GM19395 (cell line): ENCODE measurements at regions not wholly inside any gene's neighbourhood (a gene's known extent, or its start where the extent isn't known, plus 50 kb on each side); places are given as distances from the start of the nearest gene placed in this dataset.
"Not testable (repeated sequence)": the region's sequence is repeated elsewhere in the genome, so short reads cannot be mapped to it uniquely, and the experiment has no call there.

ENCODE experiments used
- ATAC-seq: cut with Tn5 transposase; IDR thresholded peaks from one replicate; pipeline ENCODE4 v1.9.1; 2021; ENCODE audit warnings: mild to moderate bottlenecking, moderate library complexity; ENCODE audit not compliant: unreplicated experiment

GRCh38 chr7:125299003-125299765 is 369.6 kb upstream of the POT1 start:
- ATAC-seq, result no peak

- no peak for ATAC-seq
Measured at GRCh38 chr7:125279961-125280360, 350.3 kb upstream of the POT1 start.

- ATAC-seq, result no peak
Measured at GRCh38 chr7:125278318-125278717, 348.7 kb upstream of the POT1 start.

GRCh38 chr7:125274742-125275141 is 345.1 kb upstream of the POT1 start:
- ATAC-seq, result not testable (repeated sequence)

- not testable (repeated sequence) for ATAC-seq
Measured at GRCh38 chr7:125264174-125264856, 334.7 kb upstream of the POT1 start.

- not testable (repeated sequence) for ATAC-seq
Measured at GRCh38 chr7:125258876-125259417, 329.3 kb upstream of the POT1 start.

- ATAC-seq, result no peak
Measured at GRCh38 chr7:125257617-125258016, 328.0 kb upstream of the POT1 start.

GRCh38 chr7:125256446-125256845 is 326.8 kb upstream of the POT1 start:
- ATAC-seq, result no peak

GRCh38 chr7:125255810-125256209 is 326.2 kb upstream of the POT1 start:
- no peak for ATAC-seq

- no peak for ATAC-seq
Measured at GRCh38 chr7:125254566-125254965, 324.9 kb upstream of the POT1 start.

GRCh38 chr7:125253452-125254190 is 324.0 kb upstream of the POT1 start:
- ATAC-seq, result no peak

- ATAC-seq, result no peak
Measured at GRCh38 chr7:125247514-125248098, 318.0 kb upstream of the POT1 start.

GRCh38 chr7:125246706-125247105 is 317.1 kb upstream of the POT1 start:
- no peak for ATAC-seq

GRCh38 chr7:125241548-125241947 is 311.9 kb upstream of the POT1 start:
- ATAC-seq, result no peak

- ATAC-seq, result no peak
Measured at GRCh38 chr7:125222596-125222995, 293.0 kb upstream of the POT1 start.

- ATAC-seq, result no peak
Measured at GRCh38 chr7:125218076-125218475, 288.5 kb upstream of the POT1 start.

- ATAC-seq, result no peak
Measured at GRCh38 chr7:125201002-125201401, 271.4 kb upstream of the POT1 start.

GRCh38 chr7:125197731-125198393 is 268.2 kb upstream of the POT1 start:
- ATAC-seq, result no peak

- ATAC-seq, result no peak
Measured at GRCh38 chr7:125195156-125195555, 265.5 kb upstream of the POT1 start.

GRCh38 chr7:125193263-125193662 is 263.6 kb upstream of the POT1 start:
- ATAC-seq, result no peak

- no peak for ATAC-seq
Measured at GRCh38 chr7:125184801-125185200, 255.2 kb upstream of the POT1 start.
